ENCODE measurements at regions not wholly inside any gene's neighbourhood (a gene's known extent, or its start where the extent isn't known, plus 50 kb on each side); places are given as distances from the start of the nearest gene placed in this dataset.

DNA sequence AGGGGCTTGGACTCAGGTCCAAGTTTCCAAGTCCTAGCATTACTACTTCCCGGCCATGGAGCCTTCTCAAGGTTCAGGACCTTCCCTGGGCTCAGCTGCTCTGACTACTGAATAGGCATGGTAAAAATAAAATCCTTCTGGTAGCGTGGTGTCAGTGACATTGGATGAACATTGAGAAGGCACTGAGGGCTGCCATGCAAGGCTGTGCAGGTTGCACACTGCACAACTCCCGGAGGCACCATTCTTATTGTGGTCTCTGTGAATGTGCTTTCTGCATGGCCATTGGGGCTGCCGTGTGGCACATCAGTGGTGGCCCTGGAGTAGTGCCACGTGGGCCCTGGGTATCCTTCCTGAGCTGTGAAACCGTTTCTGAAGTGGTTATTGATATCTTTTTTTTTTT lies 250.2 kb upstream of the CIBAR2 start:
- Histone ChIP-seq H3K79me2 (ENCODE audit: insufficient read depth, low read length) (no peaks in the 10 kb centered on the region), H3K56ac (ENCODE audit: insufficient read length, low read depth, low read length) (no peak overlapping the region), H3K4me1 (ENCODE audit: insufficient read depth, low read length) (0 out of 2 replicates have a peak, but pooled peaks cover 4% of the 10 kb centered on the region), H2BK12ac (ENCODE audit: insufficient read length, low read depth, low read length) (no peak overlapping the region), H3K9me3 (ENCODE audit: control insufficient read depth, low read depth, low read length) (no peaks in the 10 kb centered on the region), H4K20me1 (ENCODE audit: control insufficient read depth, insufficient read depth, insufficient read length) (no peaks in the 10 kb centered on the region), H3K79me1 (ENCODE audit: insufficient read depth, low read depth, low read length, poor library complexity, severe bottlenecking) (no peaks in the 10 kb centered on the region), H3K23me2 (ENCODE audit: insufficient read length, low read depth, low read length, poor library complexity, severe bottlenecking) (no peaks in the 10 kb centered on the region), H4K8ac (replicated peaks; ENCODE audit: insufficient read length, low read depth, low read length) (no peak overlapping the region), H2BK5ac (ENCODE audit: insufficient read length, low read length) (no peak overlapping the region), H3K4ac (ENCODE audit: low read depth, low read length) (no peak overlapping the region), H3K9ac (ENCODE audit: extremely low read depth, insufficient read length, low read length) (no peak overlapping the region), H2BK15ac (ENCODE audit: low read depth, low read length) (no peak overlapping the region), H2AK5ac (ENCODE audit: insufficient read length, low read length) (no peak overlapping the region), H2BK120ac (ENCODE audit: low read depth, low read length, poor library complexity, severe bottlenecking) (no peak overlapping the region), H2AFZ (ENCODE audit: low read length) (no peak overlapping the region), H3K23ac (ENCODE audit: insufficient read length, low read depth, low read length) (no peak overlapping the region), H4K5ac (ENCODE audit: insufficient read length, low read depth, low read length) (no peak overlapping the region), H3K4me2 (ENCODE audit: insufficient read depth, insufficient read length, low read length) (no peak overlapping the region), H3K14ac (ENCODE audit: insufficient read depth, low read length) (no peak overlapping the region), H2BK20ac (ENCODE audit: low read depth, low read length, poor library complexity, severe bottlenecking) (no peak overlapping the region), H3K27me3 (ENCODE audit: insufficient read depth, low read length) (no peaks in the 10 kb centered on the region), H3T11ph (ENCODE audit: low read length) (no peak overlapping the region), H3K18ac (ENCODE audit: insufficient read length, low read depth, low read length) (no peak overlapping the region), H4K91ac (ENCODE audit: insufficient read length, low read depth, low read length) (no peak overlapping the region), H3K27ac (ENCODE audit: insufficient read length, low read depth, low read length) (no peak overlapping the region)
- Mint-ChIP-seq H3K36me3 (ENCODE audit: insufficient read depth in 1 of 3, low read depth in 3 of 3) (peaks cover 2 to 10% (median 3%) of the 10 kb centered on the region in 3 experiments; a peak in 3 of 7 replicates), H3K9me3 (peaks cover 0 to 7% of the 10 kb centered on the region in 2 experiments; a peak in 3 of 5 replicates), H3K27ac (no peak overlapping the region; a peak in 1 of 7 replicates), H3K4me3 (no peak overlapping the region), H3K4me1 (peaks cover 20 to 24% of the 10 kb centered on the region in 2 experiments), H3K27me3 (ENCODE audit: low read depth) (peaks cover 41% of the 10 kb centered on the region)
- TF ChIP-seq, protein P1, sequence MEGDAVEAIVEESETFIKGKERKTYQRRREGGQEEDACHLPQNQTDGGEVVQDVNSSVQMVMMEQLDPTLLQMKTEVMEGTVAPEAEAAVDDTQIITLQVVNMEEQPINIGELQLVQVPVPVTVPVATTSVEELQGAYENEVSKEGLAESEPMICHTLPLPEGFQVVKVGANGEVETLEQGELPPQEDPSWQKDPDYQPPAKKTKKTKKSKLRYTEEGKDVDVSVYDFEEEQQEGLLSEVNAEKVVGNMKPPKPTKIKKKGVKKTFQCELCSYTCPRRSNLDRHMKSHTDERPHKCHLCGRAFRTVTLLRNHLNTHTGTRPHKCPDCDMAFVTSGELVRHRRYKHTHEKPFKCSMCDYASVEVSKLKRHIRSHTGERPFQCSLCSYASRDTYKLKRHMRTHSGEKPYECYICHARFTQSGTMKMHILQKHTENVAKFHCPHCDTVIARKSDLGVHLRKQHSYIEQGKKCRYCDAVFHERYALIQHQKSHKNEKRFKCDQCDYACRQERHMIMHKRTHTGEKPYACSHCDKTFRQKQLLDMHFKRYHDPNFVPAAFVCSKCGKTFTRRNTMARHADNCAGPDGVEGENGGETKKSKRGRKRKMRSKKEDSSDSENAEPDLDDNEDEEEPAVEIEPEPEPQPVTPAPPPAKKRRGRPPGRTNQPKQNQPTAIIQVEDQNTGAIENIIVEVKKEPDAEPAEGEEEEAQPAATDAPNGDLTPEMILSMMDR (conservative IDR thresholded peaks at IDR 0.05): no peak
- no CpG with 5 or more reads among the region's 6 CpGs for WGBS (ENCODE audit: extremely low coverage, insufficient read length, low lambda C conversion rate)
- no peak for DNase-seq

Measured in H9 (cell line).